ENCODE measurements at regions not wholly inside any gene's neighbourhood (a gene's known extent, or its start where the extent isn't known, plus 50 kb on each side); places are given as distances from the start of the nearest gene placed in this dataset.

- H3K4me3 ChIP-seq: no peak overlapping the region
- no peaks in the 10 kb centered on the region for H3K9me3 ChIP-seq (replicated peaks)
- DNase-seq: no peak
- no peaks in the 10 kb centered on the region for H3K27me3 ChIP-seq (ENCODE audit: low read depth)
- intact Hi-C loops (cut with micrococcal nuclease): no loop called here
- H3K4me1 ChIP-seq: peaks cover 5% of the 10 kb centered on the region
- TF ChIP-seq, protein P1, sequence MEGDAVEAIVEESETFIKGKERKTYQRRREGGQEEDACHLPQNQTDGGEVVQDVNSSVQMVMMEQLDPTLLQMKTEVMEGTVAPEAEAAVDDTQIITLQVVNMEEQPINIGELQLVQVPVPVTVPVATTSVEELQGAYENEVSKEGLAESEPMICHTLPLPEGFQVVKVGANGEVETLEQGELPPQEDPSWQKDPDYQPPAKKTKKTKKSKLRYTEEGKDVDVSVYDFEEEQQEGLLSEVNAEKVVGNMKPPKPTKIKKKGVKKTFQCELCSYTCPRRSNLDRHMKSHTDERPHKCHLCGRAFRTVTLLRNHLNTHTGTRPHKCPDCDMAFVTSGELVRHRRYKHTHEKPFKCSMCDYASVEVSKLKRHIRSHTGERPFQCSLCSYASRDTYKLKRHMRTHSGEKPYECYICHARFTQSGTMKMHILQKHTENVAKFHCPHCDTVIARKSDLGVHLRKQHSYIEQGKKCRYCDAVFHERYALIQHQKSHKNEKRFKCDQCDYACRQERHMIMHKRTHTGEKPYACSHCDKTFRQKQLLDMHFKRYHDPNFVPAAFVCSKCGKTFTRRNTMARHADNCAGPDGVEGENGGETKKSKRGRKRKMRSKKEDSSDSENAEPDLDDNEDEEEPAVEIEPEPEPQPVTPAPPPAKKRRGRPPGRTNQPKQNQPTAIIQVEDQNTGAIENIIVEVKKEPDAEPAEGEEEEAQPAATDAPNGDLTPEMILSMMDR (IDR thresholded peaks at IDR 0.05; ENCODE audit: borderline replicate concordance): no peak
- H3K36me3 ChIP-seq: no peaks in the 10 kb centered on the region
- no peak overlapping the region for H3K27ac ChIP-seq (replicated peaks)
These were observed 69.4 kb upstream of the LAPTM4A start for GRCh38 chr2:20120569-20121416.

DNA sequence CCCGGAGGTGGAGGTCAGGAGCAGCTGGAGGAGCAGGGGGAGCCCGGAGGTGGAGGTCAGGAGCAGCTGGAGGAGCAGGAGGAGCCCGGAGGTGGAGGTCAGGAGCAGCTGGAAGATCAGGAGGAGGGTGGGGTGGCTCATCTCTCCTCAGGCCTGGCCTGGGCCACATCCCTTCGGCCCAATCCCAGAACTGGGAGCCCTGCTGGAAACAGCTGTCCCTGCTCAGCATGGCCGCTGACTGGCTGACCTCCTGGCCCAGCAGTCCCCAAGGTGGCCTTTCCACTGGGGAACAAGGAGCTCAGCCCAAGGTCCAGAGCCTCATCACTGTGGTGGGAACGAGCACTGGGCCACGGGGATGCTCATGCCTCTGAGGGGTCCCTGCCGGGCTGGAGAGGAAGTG lies 66.6 kb upstream of the LAPTM4A start:
- TF ChIP-seq, protein P1 (IDR thresholded peaks at IDR 0.05; ENCODE audit: borderline replicate concordance): no peak
- no peak overlapping the region for H3K27ac ChIP-seq (replicated peaks)
- H3K36me3 ChIP-seq: no peaks in the 10 kb centered on the region
- H3K9me3 ChIP-seq (replicated peaks): no peaks in the 10 kb centered on the region
- H3K4me1 ChIP-seq: peaks cover 10% of the 10 kb centered on the region
- intact Hi-C loops (cut with micrococcal nuclease): no loop called here
- no peaks in the 10 kb centered on the region for H3K27me3 ChIP-seq (ENCODE audit: low read depth)
- no peak for DNase-seq
- no peak overlapping the region for H3K4me3 ChIP-seq

GRCh38 chr2:20115902-20116301 lies 64.5 kb upstream of the LAPTM4A start:
- Histone ChIP-seq H3K4me1 (peaks cover 19% of the 10 kb centered on the region), H3K9me3 (replicated peaks) (no peaks in the 10 kb centered on the region), H3K27me3 (ENCODE audit: low read depth) (no peaks in the 10 kb centered on the region), H3K4me3 (no peak overlapping the region), H3K27ac (replicated peaks) (no peak overlapping the region), H3K36me3 (no peaks in the 10 kb centered on the region)
- intact Hi-C loops (cut with micrococcal nuclease): no loop called here
- TF ChIP-seq, protein P1 (IDR thresholded peaks at IDR 0.05; ENCODE audit: borderline replicate concordance): no peak
- no peak for DNase-seq

DNA sequence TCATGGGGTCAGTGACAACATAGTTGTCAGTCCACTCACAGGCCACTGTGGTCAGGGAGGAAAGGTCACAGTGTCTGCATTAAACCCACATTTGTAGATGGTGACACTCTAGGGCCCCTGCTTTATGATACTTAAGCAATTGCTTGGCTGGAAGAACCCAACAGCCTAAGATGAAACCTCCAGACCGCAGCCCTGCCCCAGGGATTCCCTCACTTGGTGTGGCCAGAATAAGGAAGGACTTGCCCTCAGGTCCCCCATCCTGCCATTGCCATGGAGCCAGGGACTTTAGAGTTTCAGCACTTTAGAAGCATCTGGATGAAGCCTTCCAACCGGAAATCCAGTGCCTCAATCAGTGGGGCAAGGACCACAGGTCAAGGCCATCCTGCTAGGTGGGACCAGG lies 63.9 kb upstream of the LAPTM4A start:
- TF ChIP-seq, protein P1 (IDR thresholded peaks at IDR 0.05; ENCODE audit: borderline replicate concordance): no peak
- H3K27ac ChIP-seq (replicated peaks): no peak overlapping the region
- no peaks in the 10 kb centered on the region for H3K36me3 ChIP-seq
- intact Hi-C loops (cut with micrococcal nuclease): no loop called here
- peaks cover 3% of the 10 kb centered on the region for H3K9me3 ChIP-seq (replicated peaks)
- H3K4me1 ChIP-seq: peaks cover 19% of the 10 kb centered on the region
- H3K27me3 ChIP-seq (ENCODE audit: low read depth): no peaks in the 10 kb centered on the region
- DNase-seq: no peak
- H3K4me3 ChIP-seq: no peak overlapping the region

GRCh38 chr2:20113986-20114938 lies 62.8 kb upstream of the LAPTM4A start:
- TF ChIP-seq, protein P1 (IDR thresholded peaks at IDR 0.05; ENCODE audit: borderline replicate concordance): no peak
- intact Hi-C loops (cut with micrococcal nuclease): no loop called here
- peaks cover 19% of the 10 kb centered on the region for H3K4me1 ChIP-seq
- peaks cover 5% of the 10 kb centered on the region for H3K9me3 ChIP-seq (replicated peaks)
- no peaks in the 10 kb centered on the region for H3K36me3 ChIP-seq
- no peak for DNase-seq
- no peak overlapping the region for H3K27ac ChIP-seq (replicated peaks)
- H3K27me3 ChIP-seq (ENCODE audit: low read depth): no peaks in the 10 kb centered on the region
- H3K4me3 ChIP-seq: no peak overlapping the region
